ENCODE measurements at regions not wholly inside any gene's neighbourhood (a gene's known extent, or its start where the extent isn't known, plus 50 kb on each side); places are given as distances from the start of the nearest gene placed in this dataset.

- TF ChIP-seq, protein P1, sequence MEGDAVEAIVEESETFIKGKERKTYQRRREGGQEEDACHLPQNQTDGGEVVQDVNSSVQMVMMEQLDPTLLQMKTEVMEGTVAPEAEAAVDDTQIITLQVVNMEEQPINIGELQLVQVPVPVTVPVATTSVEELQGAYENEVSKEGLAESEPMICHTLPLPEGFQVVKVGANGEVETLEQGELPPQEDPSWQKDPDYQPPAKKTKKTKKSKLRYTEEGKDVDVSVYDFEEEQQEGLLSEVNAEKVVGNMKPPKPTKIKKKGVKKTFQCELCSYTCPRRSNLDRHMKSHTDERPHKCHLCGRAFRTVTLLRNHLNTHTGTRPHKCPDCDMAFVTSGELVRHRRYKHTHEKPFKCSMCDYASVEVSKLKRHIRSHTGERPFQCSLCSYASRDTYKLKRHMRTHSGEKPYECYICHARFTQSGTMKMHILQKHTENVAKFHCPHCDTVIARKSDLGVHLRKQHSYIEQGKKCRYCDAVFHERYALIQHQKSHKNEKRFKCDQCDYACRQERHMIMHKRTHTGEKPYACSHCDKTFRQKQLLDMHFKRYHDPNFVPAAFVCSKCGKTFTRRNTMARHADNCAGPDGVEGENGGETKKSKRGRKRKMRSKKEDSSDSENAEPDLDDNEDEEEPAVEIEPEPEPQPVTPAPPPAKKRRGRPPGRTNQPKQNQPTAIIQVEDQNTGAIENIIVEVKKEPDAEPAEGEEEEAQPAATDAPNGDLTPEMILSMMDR (IDR thresholded peaks at IDR 0.05; ENCODE audit: poor library complexity): no peak
- TF ChIP-seq EZH2 (IDR thresholded peaks at IDR 0.05; ENCODE audit: borderline replicate concordance): no peak
These were observed 1322.0 kb downstream of the EFNB2 start for GRCh38 chr13:105213512-105213911.

All from hepatocyte (in vitro differentiated cells).